HG03108 (cell line): ENCODE measurements at regions not wholly inside any gene's neighbourhood (a gene's known extent, or its start where the extent isn't known, plus 50 kb on each side); places are given as distances from the start of the nearest gene placed in this dataset.

Experiments
- ATAC-seq: cut with Tn5 transposase; IDR thresholded peaks from one replicate; pipeline ENCODE4 v1.9.1; 2021; ENCODE audit warnings: moderate library complexity; ENCODE audit not compliant: unreplicated experiment

GRCh38 chr13:97629601-97630272 lies 195.8 kb downstream of the RAP2A start:
- no peak for ATAC-seq

GRCh38 chr13:97630725-97631124 lies 196.8 kb downstream of the RAP2A start:
- ATAC-seq, result no peak

GRCh38 chr13:97631158-97631557 lies 197.2 kb downstream of the RAP2A start:
- ATAC-seq, result no peak

GRCh38 chr13:97639236-97639635 lies 205.3 kb downstream of the RAP2A start:
- no peak for ATAC-seq

- ATAC-seq, result no peak
These were observed 206.3 kb downstream of the RAP2A start for GRCh38 chr13:97640268-97640667.

- no peak for ATAC-seq
These were observed 214.4 kb downstream of the RAP2A start for GRCh38 chr13:97648171-97648880.

- no peak for ATAC-seq
These were observed 214.9 kb downstream of the RAP2A start for GRCh38 chr13:97648881-97649224.

- no peak for ATAC-seq
These were observed 219.6 kb downstream of the RAP2A start for GRCh38 chr13:97653443-97654140.

- no peak for ATAC-seq
These were observed 220.3 kb downstream of the RAP2A start for GRCh38 chr13:97654236-97654635.

- ATAC-seq, result no peak
These were observed 224.6 kb downstream of the RAP2A start for GRCh38 chr13:97658556-97658955.

- ATAC-seq, result no peak
These were observed 225.6 kb downstream of the RAP2A start for GRCh38 chr13:97659602-97660001.

- ATAC-seq, result no peak
These were observed 226.8 kb downstream of the RAP2A start for GRCh38 chr13:97660594-97661260.

GRCh38 chr13:97686594-97686993 lies 252.6 kb downstream of the RAP2A start:
- no peak for ATAC-seq

- no peak for ATAC-seq
These were observed 258.7 kb downstream of the RAP2A start for GRCh38 chr13:97692628-97693027.

- no peak for ATAC-seq
These were observed 257.8 kb upstream of the IPO5 start for GRCh38 chr13:97695684-97696083.

GRCh38 chr13:97696921-97697320 lies 256.6 kb upstream of the IPO5 start:
- ATAC-seq, result no peak

- ATAC-seq, result no peak
These were observed 253.1 kb upstream of the IPO5 start for GRCh38 chr13:97700306-97700848.

- ATAC-seq, result no peak
These were observed 250.9 kb upstream of the IPO5 start for GRCh38 chr13:97702614-97703013.

GRCh38 chr13:97710797-97711196 lies 242.7 kb upstream of the IPO5 start:
- no peak for ATAC-seq

- ATAC-seq, result no peak
These were observed 240.7 kb upstream of the IPO5 start for GRCh38 chr13:97712770-97713169.

- no peak for ATAC-seq
These were observed 237.7 kb upstream of the IPO5 start for GRCh38 chr13:97715763-97716162.
